Uterus (tissue), 2 donors: ENCODE measurements at regions not wholly inside any gene's neighbourhood (a gene's known extent, or its start where the extent isn't known, plus 50 kb on each side); places are given as distances from the start of the nearest gene placed in this dataset.

Experiments used
- POLR2A ChIP-seq, 2 donors: fragments of 450-650 bp; IDR thresholded peaks; one replicate each; pipeline ENCODE4 v1.6.1; 2016; ENCODE audit warnings: antibody characterized with exemption in 2 of 2, mild to moderate bottlenecking in 1 of 2, moderate library complexity in 1 of 2
- TF ChIP-seq, protein P1 (sequence below), 4 experiments: fragments of 200-600 bp in 2 of 4; fragments of 450-650 bp in 2 of 4; sonication (generic) in 2 of 4; IDR thresholded peaks; one replicate each; pipeline ENCODE4 v1.5.1; 2016 to 2019; ENCODE audit warnings: antibody characterized with exemption in 4 of 4, mild to moderate bottlenecking in 2 of 4, moderate library complexity in 1 of 4

GRCh38 chr10:4515721-4516120 lies 310.3 kb upstream of the AKR1E2 start:
- TF ChIP-seq, protein P1, sequence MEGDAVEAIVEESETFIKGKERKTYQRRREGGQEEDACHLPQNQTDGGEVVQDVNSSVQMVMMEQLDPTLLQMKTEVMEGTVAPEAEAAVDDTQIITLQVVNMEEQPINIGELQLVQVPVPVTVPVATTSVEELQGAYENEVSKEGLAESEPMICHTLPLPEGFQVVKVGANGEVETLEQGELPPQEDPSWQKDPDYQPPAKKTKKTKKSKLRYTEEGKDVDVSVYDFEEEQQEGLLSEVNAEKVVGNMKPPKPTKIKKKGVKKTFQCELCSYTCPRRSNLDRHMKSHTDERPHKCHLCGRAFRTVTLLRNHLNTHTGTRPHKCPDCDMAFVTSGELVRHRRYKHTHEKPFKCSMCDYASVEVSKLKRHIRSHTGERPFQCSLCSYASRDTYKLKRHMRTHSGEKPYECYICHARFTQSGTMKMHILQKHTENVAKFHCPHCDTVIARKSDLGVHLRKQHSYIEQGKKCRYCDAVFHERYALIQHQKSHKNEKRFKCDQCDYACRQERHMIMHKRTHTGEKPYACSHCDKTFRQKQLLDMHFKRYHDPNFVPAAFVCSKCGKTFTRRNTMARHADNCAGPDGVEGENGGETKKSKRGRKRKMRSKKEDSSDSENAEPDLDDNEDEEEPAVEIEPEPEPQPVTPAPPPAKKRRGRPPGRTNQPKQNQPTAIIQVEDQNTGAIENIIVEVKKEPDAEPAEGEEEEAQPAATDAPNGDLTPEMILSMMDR (IDR thresholded peaks at IDR 0.05) = no peak
- TF ChIP-seq POLR2A (IDR thresholded peaks at IDR 0.05) = no peak
